GM21360 (cell line): ENCODE measurements at regions not wholly inside any gene's neighbourhood (a gene's known extent, or its start where the extent isn't known, plus 50 kb on each side); places are given as distances from the start of the nearest gene placed in this dataset.

Experiments
- ATAC-seq: cut with Tn5 transposase; IDR thresholded peaks from one replicate; pipeline ENCODE4 v1.9.1; 2021; ENCODE audit warnings: mild to moderate bottlenecking, moderate library complexity; ENCODE audit not compliant: unreplicated experiment

- ATAC-seq: peak; percentile 51
These were observed 657.5 kb upstream of the TBX3 start for GRCh38 chr12:115341442-115341841.

- peak; percentile 72 for ATAC-seq
These were observed 654.8 kb upstream of the TBX3 start for GRCh38 chr12:115338566-115339294.

DNA sequence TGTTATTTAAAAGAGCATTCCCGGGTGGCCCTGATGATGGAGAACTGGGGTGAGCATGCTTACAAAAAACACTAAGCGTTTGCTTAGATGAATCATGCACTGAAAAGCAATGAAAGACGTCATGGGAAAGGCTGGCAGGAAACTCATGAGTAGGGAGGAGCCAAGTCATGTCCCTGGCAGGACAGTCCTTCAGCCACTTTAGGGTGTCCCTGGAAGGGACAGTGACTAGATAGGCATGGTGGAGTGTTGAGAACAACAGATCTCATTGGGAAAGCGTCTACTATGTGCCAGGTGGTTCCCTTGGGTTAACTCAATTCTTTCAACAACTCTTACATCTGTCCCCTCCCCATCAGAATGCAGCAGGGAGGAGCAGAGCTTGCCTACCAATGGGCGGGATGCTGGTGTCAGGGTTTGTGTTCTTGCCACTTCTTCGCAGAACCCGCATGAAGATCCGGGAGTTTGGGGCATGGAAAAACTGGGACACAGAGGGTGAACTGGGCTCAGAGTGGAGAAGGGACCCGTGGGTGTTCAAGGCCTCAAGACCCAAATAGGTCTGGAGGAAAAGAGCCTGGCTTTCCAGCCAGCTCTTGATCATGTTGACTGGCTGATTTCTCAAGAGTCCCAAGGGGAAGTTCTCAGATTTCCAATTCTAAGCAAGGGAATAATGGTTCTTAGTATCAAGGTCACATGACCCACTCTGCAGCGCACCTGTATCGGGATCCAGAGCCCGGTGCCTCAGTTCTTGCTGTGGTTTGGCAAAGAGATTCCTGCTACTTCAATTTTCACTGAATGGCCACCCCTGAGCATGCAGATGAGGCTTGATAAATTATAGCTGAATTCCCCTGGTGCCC is 653.9 kb upstream of the TBX3 start:
- ATAC-seq: no peak

GRCh38 chr12:115336506-115336905 is 652.5 kb upstream of the TBX3 start:
- no peak for ATAC-seq

DNA sequence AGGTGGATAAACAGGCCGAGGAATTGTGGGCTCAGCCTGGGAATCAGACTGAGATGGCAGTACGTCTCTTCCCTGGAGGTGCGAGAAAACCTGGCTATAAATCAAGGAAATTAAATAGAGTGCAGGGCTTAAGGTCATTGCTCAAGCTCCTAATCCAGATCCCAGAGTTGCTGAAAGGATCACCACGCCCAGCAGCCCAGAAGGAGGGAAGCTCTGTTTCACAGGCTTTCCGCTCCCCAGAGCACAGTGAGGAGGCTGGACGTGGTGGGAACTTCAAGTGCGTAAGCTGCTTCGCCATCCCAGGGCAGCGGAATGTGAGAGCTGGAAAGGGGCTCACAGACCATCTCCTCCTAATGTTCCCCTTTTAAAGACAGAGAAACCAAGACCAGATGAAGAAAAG is 651.6 kb upstream of the TBX3 start:
- no peak for ATAC-seq

GRCh38 chr12:115335048-115335447 is 651.1 kb upstream of the TBX3 start:
- ATAC-seq: no peak

GRCh38 chr12:115332945-115333344 is 649.0 kb upstream of the TBX3 start:
- no peak for ATAC-seq

DNA sequence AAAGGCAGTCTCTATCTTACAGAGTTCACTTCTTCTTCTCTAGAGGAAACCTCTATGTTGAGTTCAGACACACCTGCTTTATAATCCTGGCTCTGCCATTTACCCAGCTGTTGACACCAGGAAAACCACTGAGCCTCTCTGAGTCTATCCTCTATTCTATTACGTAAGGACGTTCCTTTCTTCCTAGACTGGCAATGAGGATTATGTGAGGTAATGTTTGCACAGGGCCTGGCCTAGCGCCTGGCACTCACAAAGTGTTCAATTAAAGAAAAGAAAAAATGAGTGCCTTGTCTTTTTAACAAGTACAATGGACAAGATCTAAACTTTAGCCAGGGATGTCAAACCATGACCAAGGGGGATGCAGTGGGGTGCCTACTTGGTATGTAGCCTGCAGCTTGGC is 641.9 kb upstream of the TBX3 start:
- ATAC-seq: no peak

- no peak for ATAC-seq
These were observed 641.1 kb upstream of the TBX3 start for GRCh38 chr12:115324949-115325593.

GRCh38 chr12:115323223-115323905 is 639.4 kb upstream of the TBX3 start:
- ATAC-seq: no peak

GRCh38 chr12:115322275-115322674 is 638.3 kb upstream of the TBX3 start:
- ATAC-seq: peak; percentile 89

- ATAC-seq: no peak
These were observed 637.0 kb upstream of the TBX3 start for GRCh38 chr12:115320967-115321366.

- ATAC-seq: no peak
These were observed 636.5 kb upstream of the TBX3 start for GRCh38 chr12:115320451-115320850.

DNA sequence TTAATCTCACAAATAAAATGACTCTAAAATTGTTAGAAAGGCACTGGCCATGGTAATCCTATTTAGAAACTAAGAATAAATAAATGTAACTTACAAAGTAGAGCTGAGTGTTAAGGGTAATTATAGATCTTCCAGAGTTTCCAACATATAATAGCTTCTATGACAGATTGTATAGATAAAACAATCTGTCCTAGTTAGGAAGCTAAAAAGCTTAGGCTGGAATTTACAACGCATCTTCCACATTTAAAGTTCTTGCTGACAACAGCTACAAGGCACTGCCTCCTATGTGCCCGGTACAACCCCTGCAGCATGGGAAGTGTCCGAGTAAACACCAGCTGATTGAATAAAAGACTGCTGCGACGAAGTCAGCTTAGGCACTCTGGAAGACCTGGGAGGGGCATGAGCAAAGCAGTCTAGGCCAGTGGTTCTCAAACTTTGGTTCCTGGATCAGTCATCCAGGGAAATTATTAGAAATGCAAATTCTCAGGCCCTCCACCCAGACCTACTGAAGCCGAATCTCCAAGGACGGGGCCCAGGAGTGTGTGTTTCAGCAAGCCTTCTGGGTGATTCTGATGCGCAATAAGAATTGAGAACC is 635.6 kb upstream of the TBX3 start:
- ATAC-seq: no peak

DNA sequence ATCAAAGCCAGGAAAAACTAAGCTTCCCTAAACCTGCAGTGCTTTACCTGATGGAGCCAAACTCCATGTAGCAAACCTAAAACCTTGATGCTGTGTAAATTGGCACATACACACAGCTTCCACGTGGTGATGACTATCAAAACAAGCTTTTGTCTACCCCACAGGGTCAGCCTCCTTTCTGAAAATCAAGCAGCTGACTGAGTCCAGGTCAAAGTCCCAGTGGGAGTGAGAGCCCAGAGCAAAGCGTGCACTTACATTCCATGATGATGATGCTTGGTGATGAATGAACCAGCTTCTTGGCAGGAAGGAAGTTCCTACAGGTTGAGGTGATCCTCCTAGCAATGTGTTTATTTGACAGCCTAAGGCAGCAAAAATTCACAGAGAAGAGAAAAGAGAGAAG is 630.0 kb upstream of the TBX3 start:
- no peak for ATAC-seq

GRCh38 chr12:115312901-115313300 is 628.9 kb upstream of the TBX3 start:
- ATAC-seq: no peak

GRCh38 chr12:115311875-115312274 is 627.9 kb upstream of the TBX3 start:
- ATAC-seq: no peak

DNA sequence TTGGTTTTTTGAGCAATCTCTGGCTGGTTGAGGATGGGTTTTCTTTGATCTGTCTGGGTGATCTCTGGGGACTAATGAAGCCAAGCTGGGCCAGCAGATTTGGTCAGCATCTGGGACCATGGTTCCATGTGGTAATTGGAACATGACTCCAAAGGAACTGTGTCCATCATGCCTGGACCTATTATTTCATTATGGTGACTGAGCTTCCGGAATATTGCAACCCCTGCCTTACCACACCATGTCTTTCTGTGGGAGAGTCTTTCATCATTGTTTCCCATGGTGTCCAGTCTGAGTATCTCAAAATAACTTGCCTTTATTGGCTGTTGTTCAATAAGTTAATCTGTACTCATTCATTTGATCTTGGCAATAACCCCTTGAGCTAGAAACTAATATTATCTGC is 624.9 kb upstream of the TBX3 start:
- no peak for ATAC-seq

- ATAC-seq: no peak
These were observed 622.4 kb upstream of the TBX3 start for GRCh38 chr12:115306380-115306779.

- no peak for ATAC-seq
These were observed 621.9 kb upstream of the TBX3 start for GRCh38 chr12:115305867-115306266.

DNA sequence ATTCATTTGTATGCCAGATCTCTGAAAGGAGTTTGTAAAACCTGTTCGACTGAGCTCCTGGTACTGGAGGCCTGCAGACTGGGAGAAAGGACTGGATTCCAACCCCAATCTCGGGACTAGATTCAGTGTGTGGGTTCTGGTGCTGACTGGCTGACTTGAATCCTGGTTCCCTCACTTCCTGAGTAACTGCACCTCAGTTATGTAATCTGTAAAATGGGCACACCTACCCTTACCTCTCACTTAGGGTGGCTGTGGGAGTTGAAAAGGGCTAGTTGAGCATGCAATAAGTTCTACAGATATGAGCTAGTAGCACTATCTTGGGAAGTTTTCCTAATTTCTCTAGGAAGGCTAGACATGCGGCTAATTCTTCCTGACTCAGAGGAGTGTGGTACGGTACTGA is 621.3 kb upstream of the TBX3 start:
- ATAC-seq: no peak
